ENCODE measurements at regions not wholly inside any gene's neighbourhood (a gene's known extent, or its start where the extent isn't known, plus 50 kb on each side); places are given as distances from the start of the nearest gene placed in this dataset.

- TF ChIP-seq EZH2 (IDR thresholded peaks at IDR 0.05; ENCODE audit: low read length, missing control alignments) = no peak
- TF ChIP-seq, protein P1, sequence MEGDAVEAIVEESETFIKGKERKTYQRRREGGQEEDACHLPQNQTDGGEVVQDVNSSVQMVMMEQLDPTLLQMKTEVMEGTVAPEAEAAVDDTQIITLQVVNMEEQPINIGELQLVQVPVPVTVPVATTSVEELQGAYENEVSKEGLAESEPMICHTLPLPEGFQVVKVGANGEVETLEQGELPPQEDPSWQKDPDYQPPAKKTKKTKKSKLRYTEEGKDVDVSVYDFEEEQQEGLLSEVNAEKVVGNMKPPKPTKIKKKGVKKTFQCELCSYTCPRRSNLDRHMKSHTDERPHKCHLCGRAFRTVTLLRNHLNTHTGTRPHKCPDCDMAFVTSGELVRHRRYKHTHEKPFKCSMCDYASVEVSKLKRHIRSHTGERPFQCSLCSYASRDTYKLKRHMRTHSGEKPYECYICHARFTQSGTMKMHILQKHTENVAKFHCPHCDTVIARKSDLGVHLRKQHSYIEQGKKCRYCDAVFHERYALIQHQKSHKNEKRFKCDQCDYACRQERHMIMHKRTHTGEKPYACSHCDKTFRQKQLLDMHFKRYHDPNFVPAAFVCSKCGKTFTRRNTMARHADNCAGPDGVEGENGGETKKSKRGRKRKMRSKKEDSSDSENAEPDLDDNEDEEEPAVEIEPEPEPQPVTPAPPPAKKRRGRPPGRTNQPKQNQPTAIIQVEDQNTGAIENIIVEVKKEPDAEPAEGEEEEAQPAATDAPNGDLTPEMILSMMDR (conservative IDR thresholded peaks at IDR 0.05 in 1 of 2, IDR thresholded peaks at IDR 0.05 in 1 of 2; ENCODE audit: low read depth in 1 of 2, low read length in 2 of 2) = no peak
Measured at GRCh38 chr12:61554268-61555008, 705.8 kb upstream of the USP15 start.

All from fibroblast of lung (primary cell).